Endothelial cell of umbilical vein (primary cell): ENCODE measurements at regions not wholly inside any gene's neighbourhood (a gene's known extent, or its start where the extent isn't known, plus 50 kb on each side); places are given as distances from the start of the nearest gene placed in this dataset.

Experiments
- BruUV-seq: library from RNA; stranded (reverse); fragments of 400-500 nt; replicated peaks from 2 replicates; lab custom pipeline; 2021; lab: Mats Ljungman, UMichigan
- CTCF ChIA-PET: fragments of 300-600, 350-600 bp; sonication (Branson Sonifier 250); formaldehyde crosslinking; loops from one replicate; lab custom pipeline; 2021; ENCODE audit warnings: antibody characterized with exemption, inconsistent platforms; lab: Charles Lee
- POLR2A ChIA-PET: fragments of 300-600, 350-600 bp; sonication (Branson Sonifier 250); formaldehyde crosslinking; loops from one replicate; lab custom pipeline; 2021; ENCODE audit warnings: antibody characterized with exemption, inconsistent platforms; lab: Charles Lee
- DNase-seq: peaks from one replicate; pipeline ENCODE4 v3.0.0-alpha.2; 2011; ENCODE audit warnings: low read depth, low spot score
- FAIRE-seq: peaks from 2 replicates; lab custom pipeline; 2011; peaks lifted over from hg19 to GRCh38; lab: Jason Lieb, UNC
- H2AFZ ChIP-seq: 2 replicates; pipeline ENCODE4 v1.6.0; 2012; ENCODE audit warnings: low read depth, low read length, control low read depth, inconsistent platforms
- H3K27ac ChIP-seq: 2 replicates; pipeline ENCODE4 v1.5.1; 2011; ENCODE audit warnings: low read depth, mild to moderate bottlenecking, control low read depth, low read length, moderate library complexity; ENCODE audit not compliant: insufficient read depth
- H3K27me3 ChIP-seq, 2 experiments: 2 replicates each; pipeline versions ENCODE4 v1.6.0 to v1.6.1; 2011; ENCODE audit warnings: low read length in 2 of 2, mixed read lengths in 1 of 2; ENCODE audit not compliant: control insufficient read depth in 2 of 2, insufficient read depth in 2 of 2
- H3K36me3 ChIP-seq, 2 experiments: 2 replicates in 1 of 2; 3 replicates in 1 of 2; pipeline ENCODE4 v1.5.1; 2011; ENCODE audit warnings: low read length in 2 of 2, mild to moderate bottlenecking in 1 of 2, moderate library complexity in 1 of 2; ENCODE audit not compliant: control insufficient read depth in 2 of 2, insufficient read depth in 2 of 2; ENCODE audit errors: extremely low read depth in 1 of 2
- H3K4me1 ChIP-seq: 3 replicates; pipeline ENCODE4 v1.5.1; 2011; ENCODE audit warnings: mild to moderate bottlenecking, low read length; ENCODE audit not compliant: control insufficient read depth, insufficient read depth; ENCODE audit errors: extremely low read depth
- H3K4me2 ChIP-seq: 2 replicates; pipeline ENCODE4 v1.6.1; 2011; ENCODE audit warnings: low read length, control low read depth, mixed read lengths; ENCODE audit not compliant: insufficient read depth
- H3K4me3 ChIP-seq, 3 experiments: fragments of 200-600 bp in 1 of 3; sonication (generic), shearing (Covaris generic) in 1 of 3; replicated peaks in 1 of 3; 2 replicates each; pipeline ENCODE4 v1.5.1; 2011 to 2016; ENCODE audit warnings: control low read depth in 3 of 3, low read length in 3 of 3, mild to moderate bottlenecking in 2 of 3, inconsistent platforms in 1 of 3, low read depth in 1 of 3, moderate library complexity in 1 of 3; ENCODE audit not compliant: insufficient read depth in 1 of 3
- H3K79me2 ChIP-seq: 2 replicates; pipeline ENCODE4 v1.6.0; 2012; ENCODE audit warnings: low read length, inconsistent platforms; ENCODE audit not compliant: control insufficient read depth, insufficient read depth
- H3K9ac ChIP-seq: replicated peaks from 2 replicates; pipeline ENCODE3; 2011; ENCODE audit warnings: low read length, control low read depth; ENCODE audit not compliant: insufficient read depth; ENCODE audit errors: extremely low read depth
- H3K9me1 ChIP-seq: replicated peaks from 3 replicates; pipeline ENCODE4 v1.6.0; 2011; ENCODE audit warnings: mild to moderate bottlenecking, low read length; ENCODE audit not compliant: control insufficient read depth, insufficient read depth; ENCODE audit errors: extremely low read depth
- H3K9me3 ChIP-seq: replicated peaks from 2 replicates; pipeline ENCODE4 v1.5.1; 2012; ENCODE audit warnings: low read length, inconsistent platforms; ENCODE audit not compliant: control insufficient read depth, insufficient read depth
- H4K20me1 ChIP-seq: replicated peaks from 2 replicates; pipeline ENCODE3; 2011; ENCODE audit warnings: mild to moderate bottlenecking, low read length; ENCODE audit not compliant: control insufficient read depth, insufficient read depth; ENCODE audit errors: extremely low read depth
- FOS ChIP-seq: IDR thresholded peaks from 2 replicates; pipeline ENCODE4 v1.6.1; 2011; ENCODE audit warnings: mild to moderate bottlenecking, low read length, moderate library complexity, borderline replicate concordance; ENCODE audit not compliant: insufficient read depth
- GATA2 ChIP-seq: IDR thresholded peaks from 2 replicates; pipeline ENCODE4 v1.7.0; 2011; ENCODE audit warnings: low read depth, mild to moderate bottlenecking, moderate library complexity, mixed read lengths, low read length; ENCODE audit not compliant: insufficient read length, insufficient read depth
- JUN ChIP-seq: IDR thresholded peaks from 2 replicates; pipeline ENCODE4 v1.6.1; 2011; ENCODE audit warnings: borderline replicate concordance, low read depth; ENCODE audit not compliant: insufficient read length, insufficient read depth
- MAX ChIP-seq: IDR thresholded peaks from 2 replicates; pipeline ENCODE4 v1.6.1; 2011; ENCODE audit not compliant: insufficient read depth, insufficient read length
- MYC ChIP-seq: IDR thresholded peaks from one replicate; pipeline ENCODE4 v1.6.1; 2011; ENCODE audit warnings: mild to moderate bottlenecking, low read depth, low read length
- POLR2AphosphoS5 ChIP-seq: IDR thresholded peaks from 2 replicates; pipeline ENCODE4 v1.6.1; 2012; ENCODE audit warnings: low read depth, mild to moderate bottlenecking, control low read depth, low read length, moderate library complexity; ENCODE audit not compliant: insufficient read depth
- dilution Hi-C: fragments of 300-500 bp; cut with MboI; formaldehyde crosslinking; loops from one replicate; pipeline ENCODE4 v1.15.0; 2019; ENCODE audit warnings: low sequenced_read_pairs; ENCODE audit not compliant: extremely low pct_ligation_motif_present
- intact Hi-C: fragments of 100-400 bp; cut with micrococcal nuclease; formaldehyde crosslinking; loops from one replicate; pipeline ENCODE4 v1.10.0; 2022

- DNase-seq (no peak), FAIRE-seq (no peak)
- H3K4me3 ChIP-seq = no peak overlapping the region
- no peak for TF ChIP-seq GATA2
- no peak for TF ChIP-seq JUN
- TF ChIP-seq MYC = no peak
- no peaks in the 10 kb centered on the region for H3K9me3 ChIP-seq
- dilution Hi-C loops (no loop called here), intact Hi-C loops (no loop called here)
- no peak overlapping the region for H3K27ac ChIP-seq
- H3K79me2 ChIP-seq = no peaks in the 10 kb centered on the region
- no peaks in the 10 kb centered on the region for H3K36me3 ChIP-seq
- H3K4me2 ChIP-seq = no peak overlapping the region
- H4K20me1 ChIP-seq = no peaks in the 10 kb centered on the region
- CTCF ChIA-PET = no interaction called here
- H3K9ac ChIP-seq = no peak overlapping the region
- BruUV-seq = no TSS peak
- no peaks in the 10 kb centered on the region for H3K27me3 ChIP-seq
- no peaks in the 10 kb centered on the region for H3K9me1 ChIP-seq
- H2AFZ ChIP-seq = no peak overlapping the region
- peaks cover 12% of the 10 kb centered on the region for H3K4me1 ChIP-seq
- POLR2A ChIA-PET = no interaction called here
These were observed 398.0 kb downstream of the CPS1 start for GRCh38 chr2:210954386-210954907.

DNA sequence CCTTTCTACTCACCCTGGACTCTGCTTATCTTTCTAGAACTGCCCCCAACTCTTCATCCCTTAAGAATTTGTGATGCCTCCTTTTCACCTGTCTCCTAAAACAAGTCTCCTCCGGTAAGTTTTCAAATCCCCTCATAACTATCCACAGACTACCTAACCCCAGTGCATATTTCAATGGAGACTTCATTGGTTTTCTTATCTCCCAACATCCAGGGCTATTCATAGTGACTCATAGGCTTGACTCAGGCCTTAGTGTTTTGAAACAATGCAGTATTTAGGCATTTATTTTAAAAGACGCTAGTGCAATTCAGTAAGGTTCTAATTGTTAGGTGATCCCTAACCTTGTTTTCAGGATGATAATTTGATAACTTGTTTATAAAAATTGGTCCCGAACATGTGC, 399.2 kb downstream of the CPS1 start:
- ChIA-PET POLR2A (no interaction called here), CTCF (no interaction called here)
- Histone ChIP-seq H3K4me3 (no peak overlapping the region), H3K9ac (no peak overlapping the region), H2AFZ (peak overlapping the region; percentile 54), H3K4me1 (peaks cover 12% of the 10 kb centered on the region), H3K79me2 (no peaks in the 10 kb centered on the region), H3K4me2 (peak overlapping the region; percentile 36), H3K36me3 (no peaks in the 10 kb centered on the region), H3K9me1 (no peaks in the 10 kb centered on the region), H3K9me3 (no peaks in the 10 kb centered on the region), H3K27ac (no peak overlapping the region), H4K20me1 (no peaks in the 10 kb centered on the region), H3K27me3 (no peaks in the 10 kb centered on the region)
- DNase-seq (peak; percentile 72), FAIRE-seq (peak; percentile 35)
- BruUV-seq = no TSS peak
- intact Hi-C loops (no loop called here), dilution Hi-C loops (no loop called here)
- TF ChIP-seq POLR2AphosphoS5 (peak; percentile 38), MYC (no peak), GATA2 (peak; percentile 87), MAX (no peak), JUN (peak; percentile 86), FOS (peak; percentile 96)
